IMR-90 (cell line): ENCODE measurements at regions not wholly inside any gene's neighbourhood (a gene's known extent, or its start where the extent isn't known, plus 50 kb on each side); places are given as distances from the start of the nearest gene placed in this dataset.

Experiments
- ATAC-seq: fragments of 200-7000 bp; cut with Tn5 transposase; 2 replicates; pipeline ENCODE4 v1.9.1; 2020; ENCODE audit warnings: low read depth, mild to moderate bottlenecking, moderate library complexity
- BruUV-seq: library from RNA; stranded (reverse); fragments of 400-500 nt; replicated peaks from 2 replicates; lab custom pipeline; 2021; lab: Mats Ljungman, UMichigan
- CTCF ChIA-PET: fragments of 300-600 bp; formaldehyde crosslinking; extraction: SDS; loops from one replicate; lab custom pipeline; 2021; ENCODE audit warnings: antibody characterized with exemption; lab: Yijun Ruan, JAX
- POLR2A ChIA-PET: fragments of 300-600 bp; sonication (Branson Sonifier 250); formaldehyde crosslinking; loops from one replicate; lab custom pipeline; 2022; ENCODE audit warnings: antibody characterized with exemption; ENCODE audit not compliant: unreplicated experiment; lab: Charles Lee
- DNase-seq: peaks from one replicate; pipeline ENCODE4 v3.0.0; 2013
- H2AFZ ChIP-seq: replicated peaks from 2 replicates; pipeline ENCODE3; 2013; ENCODE audit warnings: low read length, mild to moderate bottlenecking; ENCODE audit not compliant: poor library complexity
- H2AK5ac ChIP-seq: 2 replicates; pipeline ENCODE4 v1.6.1; 2013; ENCODE audit warnings: low read depth, low read length, inconsistent platforms
- H2AK9ac ChIP-seq: replicated peaks from 2 replicates; pipeline ENCODE3; 2013; ENCODE audit warnings: mild to moderate bottlenecking, low read depth, low read length, moderate library complexity; ENCODE audit not compliant: poor library complexity
- H2BK120ac ChIP-seq: 2 replicates; pipeline ENCODE4 v1.6.1; 2013; ENCODE audit warnings: low read depth, low read length, inconsistent platforms
- H2BK15ac ChIP-seq: 3 replicates; pipeline ENCODE4 v1.6.1; 2013; ENCODE audit warnings: low read depth, low read length, inconsistent platforms
- H2BK20ac ChIP-seq: 2 replicates; pipeline ENCODE4 v1.6.1; 2013; ENCODE audit warnings: low read depth, mild to moderate bottlenecking, inconsistent platforms, low read length, moderate library complexity
- H2BK5ac ChIP-seq: 2 replicates; pipeline ENCODE4 v1.6.1; 2013; ENCODE audit warnings: mild to moderate bottlenecking, low read depth, low read length, inconsistent platforms; ENCODE audit not compliant: poor library complexity, severe bottlenecking
- H3K14ac ChIP-seq: replicated peaks from 2 replicates; pipeline ENCODE4 v1.6.1; 2013; ENCODE audit warnings: low read depth, low read length, inconsistent platforms
- H3K18ac ChIP-seq: 2 replicates; pipeline ENCODE4 v1.6.1; 2013; ENCODE audit warnings: low read depth, low read length, control low read depth
- H3K23ac ChIP-seq: 2 replicates; pipeline ENCODE4 v1.6.1; 2013; ENCODE audit warnings: low read depth, low read length, inconsistent platforms
- H3K27ac ChIP-seq: 2 replicates; pipeline ENCODE4 v1.5.1; 2013; ENCODE audit warnings: mild to moderate bottlenecking, control low read depth, low read length; ENCODE audit not compliant: insufficient read depth
- H3K27me3 ChIP-seq: 2 replicates; pipeline ENCODE4 v1.6.1; 2013; ENCODE audit warnings: low read length; ENCODE audit not compliant: control insufficient read depth, insufficient read depth
- H3K36me3 ChIP-seq: 2 replicates; pipeline ENCODE4 v1.6.1; 2013; ENCODE audit warnings: low read length, mixed read lengths; ENCODE audit not compliant: control insufficient read depth, insufficient read depth
- H3K4ac ChIP-seq: 2 replicates; pipeline ENCODE4 v1.6.1; 2013; ENCODE audit warnings: low read depth, low read length, inconsistent platforms
- H3K4me1 ChIP-seq: 2 replicates; pipeline ENCODE4 v1.6.1; 2013; ENCODE audit warnings: low read length, mixed read lengths; ENCODE audit not compliant: control insufficient read depth, insufficient read depth
- H3K4me2 ChIP-seq: 2 replicates; pipeline ENCODE4 v1.6.1; 2013; ENCODE audit warnings: low read depth, mild to moderate bottlenecking, control low read depth, low read length, moderate library complexity
- H3K4me3 ChIP-seq: 2 replicates; pipeline ENCODE4 v1.5.1; 2013; ENCODE audit warnings: low read depth, mild to moderate bottlenecking, control low read depth, low read length, moderate library complexity; ENCODE audit not compliant: insufficient read depth
- H3K56ac ChIP-seq: 2 replicates; pipeline ENCODE4 v1.6.1; 2013; ENCODE audit warnings: low read length, inconsistent platforms; ENCODE audit not compliant: insufficient read depth; ENCODE audit errors: extremely low read depth
- H3K79me1 ChIP-seq, 2 experiments: 2 replicates each; pipeline ENCODE4 v1.6.1; 2013; ENCODE audit warnings: low read length in 2 of 2, inconsistent platforms in 1 of 2, low read depth in 1 of 2
- H3K9ac ChIP-seq: 2 replicates; pipeline ENCODE4 v1.6.1; 2013; ENCODE audit warnings: low read depth, low read length, control low read depth
- H3K9me1 ChIP-seq: 2 replicates; pipeline ENCODE4 v1.6.1; 2013; ENCODE audit warnings: low read length, inconsistent platforms; ENCODE audit not compliant: insufficient read depth
- H3K9me3 ChIP-seq: 2 replicates; pipeline ENCODE4 v1.6.1; 2013; ENCODE audit warnings: low read length; ENCODE audit not compliant: control insufficient read depth, insufficient read depth
- H4K20me1 ChIP-seq: 2 replicates; pipeline ENCODE4 v1.6.1; 2013; ENCODE audit warnings: low read length, inconsistent platforms; ENCODE audit not compliant: insufficient read depth
- H4K5ac ChIP-seq: 2 replicates; pipeline ENCODE4 v1.6.1; 2013; ENCODE audit warnings: mild to moderate bottlenecking, low read depth, low read length, control low read depth
- H4K8ac ChIP-seq, 2 experiments: 2 replicates each; pipeline ENCODE4 v1.6.1; 2013; ENCODE audit warnings: low read depth in 2 of 2, low read length in 2 of 2, control low read depth in 1 of 2, inconsistent platforms in 1 of 2
- H4K91ac ChIP-seq: 2 replicates; pipeline ENCODE4 v1.6.1; 2013; ENCODE audit warnings: low read depth, low read length, inconsistent platforms; ENCODE audit not compliant: insufficient read depth
- BHLHE40 ChIP-seq: fragments of 150-350 bp; IDR thresholded peaks from 2 replicates; pipeline ENCODE4 v1.6.1; 2016; ENCODE audit warnings: mild to moderate bottlenecking, low read depth, low read length
- CEBPB ChIP-seq: IDR thresholded peaks from 2 replicates; pipeline ENCODE4 v1.6.1; 2012; ENCODE audit warnings: low read depth, low read length, improper control_type of control experiment
- ELK1 ChIP-seq: fragments of 150-350 bp; IDR thresholded peaks from 2 replicates; pipeline ENCODE4 v1.6.1; 2016; ENCODE audit warnings: low read depth, mild to moderate bottlenecking, low read length, moderate library complexity, borderline replicate concordance
- FOS ChIP-seq: fragments of 150-350 bp; IDR thresholded peaks from 2 replicates; pipeline ENCODE4 v1.6.1; 2016; ENCODE audit warnings: low read depth, low read length
- MAFK ChIP-seq: IDR thresholded peaks from 2 replicates; pipeline ENCODE4 v1.6.1; 2012; ENCODE audit warnings: low read depth, low read length, improper control_type of control experiment
- NFE2L2 ChIP-seq: fragments of 150-350 bp; IDR thresholded peaks from 2 replicates; pipeline ENCODE4 v1.6.1; 2016; ENCODE audit warnings: low read depth, mild to moderate bottlenecking, low read length
- RFX5 ChIP-seq: IDR thresholded peaks from 2 replicates; pipeline ENCODE4 v1.8.0; 2012; ENCODE audit warnings: low read depth, mild to moderate bottlenecking, low read length, moderate library complexity
- SMC3 ChIP-seq: fragments of 150-350 bp; IDR thresholded peaks from 2 replicates; pipeline ENCODE4 v1.6.1; 2016; ENCODE audit warnings: low read depth, mild to moderate bottlenecking, antibody characterized with exemption, low read length, moderate library complexity
- USF2 ChIP-seq: fragments of 150-350 bp; IDR thresholded peaks from 2 replicates; pipeline ENCODE4 v1.6.1; 2017; ENCODE audit warnings: mild to moderate bottlenecking, antibody characterized with exemption, low read length, low read depth
- WGBS, 2 experiments: methylation state at CpG; one replicate each; pipeline versions ENCODE4 v1.1.5 to v1.1.7; 2013; ENCODE audit warnings: missing lambda C conversion rate in 2 of 2; ENCODE audit not compliant: insufficient read length in 1 of 2; ENCODE audit errors: extremely low coverage in 2 of 2; 5-methylcytosine and 5-hydroxymethylcytosine counted together
- dilution Hi-C: fragments of 300-500 bp; cut with HindIII; formaldehyde crosslinking; loops from one replicate; pipeline ENCODE4 v1.14.3; 2018; ENCODE audit warnings: low sequenced_read_pairs; ENCODE audit not compliant: unreplicated experiment
- in situ Hi-C: fragments of 300-500 bp; cut with MboI; formaldehyde crosslinking; loops from 3 replicates; pipeline ENCODE4 v1.14.3; 2019; ENCODE audit warnings: low sequenced_read_pairs, inconsistent platforms, mixed read lengths
- intact Hi-C: fragments of 100-400 bp; cut with micrococcal nuclease; formaldehyde crosslinking; loops from 2 replicates; pipeline ENCODE4 v1.10.0; 2022

- H3K9ac ChIP-seq: no peak overlapping the region
- no peak overlapping the region for H2BK20ac ChIP-seq
- no peaks in the 10 kb centered on the region for H3K27me3 ChIP-seq
- BruUV-seq: no TSS peak
- intact Hi-C loops (no loop called here), in situ Hi-C loops (no loop called here), dilution Hi-C loops (no loop called here)
- no peaks in the 10 kb centered on the region for H3K79me1 ChIP-seq
- H3K4me2 ChIP-seq: no peak overlapping the region
- H3K9me3 ChIP-seq: no peaks in the 10 kb centered on the region; the same call in 1 of the 2 replicates
- no peaks in the 10 kb centered on the region for H3K36me3 ChIP-seq
- TF ChIP-seq BHLHE40: no peak
- no peak for TF ChIP-seq NFE2L2
- TF ChIP-seq RFX5: no peak
- TF ChIP-seq SMC3: no peak
- TF ChIP-seq ELK1: no peak
- no peak for TF ChIP-seq MAFK
- TF ChIP-seq USF2: no peak
- peak; percentile 46; the same call in 1 of the 2 replicates for TF ChIP-seq FOS
- TF ChIP-seq CEBPB: 0 out of 2 replicates have a peak, but pooled peaks have one; percentile 2
- H3K4me3 ChIP-seq: no peak overlapping the region
- DNase-seq (peak; percentile 60), ATAC-seq (no peak; the same call in 1 of the 2 replicates)
- H3K4ac ChIP-seq: no peak overlapping the region
- no peak overlapping the region for H3K27ac ChIP-seq
- H2AFZ ChIP-seq: no peak overlapping the region
- H2BK5ac ChIP-seq: no peak overlapping the region
- ChIA-PET CTCF (no interaction called here), POLR2A (no interaction called here)
- no peak overlapping the region for H4K5ac ChIP-seq
- H3K14ac ChIP-seq: no peak overlapping the region
- no peaks in the 10 kb centered on the region for H3K9me1 ChIP-seq
- no peak overlapping the region for H2AK5ac ChIP-seq
- no peak overlapping the region for H2BK120ac ChIP-seq
- H3K23ac ChIP-seq: no peak overlapping the region
- H2BK15ac ChIP-seq: no peak overlapping the region
- no peaks in the 10 kb centered on the region for H3K4me1 ChIP-seq
- H3K56ac ChIP-seq: no peak overlapping the region
- WGBS, 2 experiments: no CpG with 5 or more reads among the region's 2 CpGs
- no peak overlapping the region for H4K8ac ChIP-seq
- H2AK9ac ChIP-seq: no peak overlapping the region
- H3K18ac ChIP-seq: no peak overlapping the region
- no peaks in the 10 kb centered on the region for H4K20me1 ChIP-seq
- H4K91ac ChIP-seq: no peak overlapping the region
Measured at GRCh38 chrX:26613956-26614355, 398.0 kb downstream of the MAGEB5 start.
